HG03460 (cell line): ENCODE measurements at regions not wholly inside any gene's neighbourhood (a gene's known extent, or its start where the extent isn't known, plus 50 kb on each side); places are given as distances from the start of the nearest gene placed in this dataset.

Experiments
- ATAC-seq: cut with Tn5 transposase; IDR thresholded peaks from one replicate; pipeline ENCODE4 v1.9.1; 2021; ENCODE audit not compliant: unreplicated experiment

GRCh38 chr12:124094733-124095132 lies 121.7 kb downstream of the ZNF664 start:
- no peak for ATAC-seq

GRCh38 chr12:124096109-124096508 lies 123.1 kb downstream of the ZNF664 start:
- ATAC-seq, result no peak

- ATAC-seq, result no peak
Measured at GRCh38 chr12:124096869-124097434, 123.9 kb downstream of the ZNF664 start.

GRCh38 chr12:124097701-124098100 lies 124.7 kb downstream of the ZNF664 start:
- no peak for ATAC-seq

GRCh38 chr12:124098101-124098757 lies 125.2 kb downstream of the ZNF664 start:
- no peak for ATAC-seq

- ATAC-seq, result no peak
Measured at GRCh38 chr12:124098887-124099286, 125.9 kb downstream of the ZNF664 start.

GRCh38 chr12:124099661-124100060 lies 126.6 kb downstream of the ZNF664 start:
- no peak for ATAC-seq

GRCh38 chr12:124100572-124101178 lies 127.7 kb downstream of the ZNF664 start:
- no peak for ATAC-seq

GRCh38 chr12:124105546-124105945 lies 132.5 kb downstream of the ZNF664 start:
- no peak for ATAC-seq

GRCh38 chr12:124107351-124107750 lies 134.3 kb downstream of the ZNF664 start:
- ATAC-seq, result no peak

GRCh38 chr12:124109760-124110159 lies 136.7 kb downstream of the ZNF664 start:
- no peak for ATAC-seq

GRCh38 chr12:124110372-124110883 lies 137.4 kb downstream of the ZNF664 start:
- no peak for ATAC-seq

- no peak for ATAC-seq
Measured at GRCh38 chr12:124111006-124111405, 138.0 kb downstream of the ZNF664 start.

GRCh38 chr12:124114316-124114715 lies 141.3 kb downstream of the ZNF664 start:
- no peak for ATAC-seq

GRCh38 chr12:124115496-124115895 lies 142.5 kb downstream of the ZNF664 start:
- ATAC-seq, result no peak

- ATAC-seq, result no peak
Measured at GRCh38 chr12:124115976-124116690, 143.1 kb downstream of the ZNF664 start.

GRCh38 chr12:124120739-124121138 lies 147.7 kb downstream of the ZNF664 start:
- no peak for ATAC-seq

GRCh38 chr12:124122722-124123121 lies 149.7 kb downstream of the ZNF664 start:
- no peak for ATAC-seq

GRCh38 chr12:124123296-124124000 lies 150.4 kb downstream of the ZNF664 start:
- no peak for ATAC-seq

GRCh38 chr12:124125203-124125871 lies 152.3 kb downstream of the ZNF664 start:
- ATAC-seq, result peak; percentile 78
